HL-60/S4 treated with retinoic acid at 250 ng/mL for 4 days and 3 days (cell line): ENCODE measurements at regions not wholly inside any gene's neighbourhood (a gene's known extent, or its start where the extent isn't known, plus 50 kb on each side); places are given as distances from the start of the nearest gene placed in this dataset.

Experiments used
- in situ Hi-C: fragments of 300-500 bp; cut with MboI; formaldehyde crosslinking; loops from 2 replicates; pipeline ENCODE4 v1.7.0; 2022; ENCODE audit warnings: low sequenced_read_pairs

DNA sequence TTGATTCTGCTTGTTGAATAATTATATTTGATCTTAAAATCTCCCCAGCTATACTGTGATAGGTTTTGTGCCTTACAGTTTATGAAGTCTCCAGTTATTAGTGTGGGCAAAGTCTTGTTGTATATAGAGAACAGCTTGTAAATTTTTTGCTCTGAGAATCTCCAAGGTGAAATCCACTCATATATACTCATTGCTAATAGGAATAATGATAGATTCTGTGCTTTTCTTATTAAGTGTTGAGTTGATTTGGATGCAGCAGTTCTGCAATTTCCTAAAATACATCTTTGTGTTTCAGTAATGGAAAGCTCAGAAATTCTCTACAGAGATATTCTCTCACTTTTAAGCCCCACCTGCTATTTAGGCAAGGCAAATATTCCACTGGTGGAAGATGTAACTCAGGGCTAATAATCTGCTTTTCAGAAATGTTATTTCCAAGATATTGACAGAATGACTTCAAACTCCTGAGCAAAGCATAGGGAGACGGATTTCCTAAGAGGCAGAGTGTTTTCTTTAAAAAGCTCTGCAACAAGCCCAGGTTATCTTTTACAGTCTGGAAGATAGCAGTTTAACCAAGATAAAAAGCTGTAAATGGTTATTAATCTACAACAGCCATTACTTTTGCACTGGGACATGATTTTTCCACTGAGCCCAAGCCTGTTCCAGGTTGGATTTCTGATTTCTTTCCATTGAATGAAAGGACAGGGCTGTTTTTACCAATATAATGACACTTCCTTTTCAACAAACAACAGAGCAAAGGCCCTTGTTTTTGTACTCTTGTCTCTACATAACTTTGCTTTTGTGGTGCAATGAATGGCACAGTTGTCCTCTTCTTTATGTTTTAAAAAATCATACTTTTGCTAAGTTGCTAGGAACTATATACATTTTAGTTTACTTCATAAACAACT, 239.9 kb upstream of the ATP2B1 start:
- in situ Hi-C loops: no loop called here

GRCh38 chr12:89947437-89948270, 239.0 kb upstream of the ATP2B1 start:
- in situ Hi-C loops: no loop called here

DNA sequence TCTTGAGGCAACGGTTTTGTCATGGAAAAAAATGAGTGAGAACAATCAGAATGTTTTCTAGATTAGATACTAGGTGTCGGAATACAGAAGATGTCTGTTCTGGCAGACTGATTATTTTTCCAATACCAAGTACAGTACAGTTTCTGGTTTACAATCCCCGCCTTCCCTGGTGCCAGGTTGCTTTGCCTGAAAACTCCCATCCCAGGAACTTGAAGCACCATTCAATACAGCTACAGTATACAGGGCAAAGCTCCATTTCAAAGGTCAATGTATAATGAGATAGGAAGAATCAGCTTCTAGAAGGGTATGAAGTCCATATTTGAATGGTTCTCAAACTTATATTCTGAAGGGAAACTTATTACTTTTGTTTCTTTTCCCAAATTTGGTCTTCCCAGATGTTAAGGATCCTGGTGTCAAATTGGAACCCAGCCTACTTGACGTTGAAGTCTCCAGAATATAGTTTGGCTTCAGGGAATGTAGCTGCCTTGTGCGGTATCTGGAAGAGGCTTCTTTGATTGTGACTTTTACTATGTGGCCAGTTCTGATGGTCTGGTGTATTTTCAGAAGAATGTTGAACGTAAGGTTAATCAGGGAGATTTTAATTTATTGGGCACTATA, 238.0 kb upstream of the ATP2B1 start:
- in situ Hi-C loops: no loop called here

GRCh38 chr12:89945123-89945522, 236.5 kb upstream of the ATP2B1 start:
- in situ Hi-C loops: no loop called here

GRCh38 chr12:89943463-89943862, 234.8 kb upstream of the ATP2B1 start:
- in situ Hi-C loops: no loop called here

GRCh38 chr12:89941436-89941835, 232.8 kb upstream of the ATP2B1 start:
- in situ Hi-C loops: no loop called here

DNA sequence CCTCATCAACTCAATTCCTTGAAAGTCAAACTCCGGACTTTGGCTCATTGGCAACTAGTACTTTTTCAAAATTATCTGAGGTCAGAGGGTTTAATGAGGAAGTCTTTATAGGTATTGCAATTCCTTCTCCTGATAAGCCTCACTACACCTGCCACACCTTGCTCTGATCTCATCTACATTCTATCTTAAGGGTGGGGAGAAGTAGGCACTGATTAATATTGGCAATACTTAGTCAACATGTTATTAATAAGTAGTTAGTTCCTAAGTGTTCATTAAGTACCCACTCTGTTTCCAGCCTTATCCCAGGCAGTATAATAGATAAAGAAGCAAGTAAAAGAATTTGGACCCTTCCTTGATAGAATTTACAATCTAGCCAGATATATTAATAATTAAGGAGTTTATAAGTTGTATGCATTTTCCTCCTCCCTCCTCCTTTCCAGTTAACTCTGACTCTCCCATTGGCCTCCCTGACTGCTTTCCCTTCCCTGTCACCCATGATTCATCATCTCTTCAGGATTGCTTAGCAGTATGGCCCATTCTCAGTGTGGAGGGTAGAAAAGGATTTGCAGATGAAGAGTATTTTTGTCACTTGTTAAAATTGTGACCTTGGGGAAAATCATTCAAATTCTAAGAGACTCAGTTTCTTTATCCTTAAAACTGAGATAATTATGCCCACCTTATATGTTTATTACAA, 231.0 kb upstream of the ATP2B1 start:
- in situ Hi-C loops: no loop called here

- in situ Hi-C loops: no loop called here
Measured at GRCh38 chr12:89936631-89937030, 228.0 kb upstream of the ATP2B1 start.

GRCh38 chr12:89935850-89936249, 227.2 kb upstream of the ATP2B1 start:
- in situ Hi-C loops: no loop called here

DNA sequence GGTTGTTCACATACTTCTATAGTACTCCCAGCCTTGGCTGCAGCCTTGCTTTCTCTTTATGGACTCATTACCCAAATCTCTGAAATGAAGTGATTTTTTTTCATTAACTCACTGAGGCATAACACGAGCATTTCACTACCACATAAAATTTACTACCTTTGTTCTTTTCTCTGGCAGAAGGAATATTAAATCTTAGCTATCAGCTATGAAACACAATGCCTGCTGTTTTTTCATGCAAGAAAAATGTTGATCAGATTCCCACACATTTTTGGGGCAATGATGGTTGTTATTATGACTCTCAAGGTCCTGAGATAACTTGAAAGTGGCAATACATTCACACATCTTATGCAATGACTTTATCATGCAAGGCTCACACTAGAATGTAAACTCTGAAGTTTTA, 225.3 kb upstream of the ATP2B1 start:
- in situ Hi-C loops: no loop called here

DNA sequence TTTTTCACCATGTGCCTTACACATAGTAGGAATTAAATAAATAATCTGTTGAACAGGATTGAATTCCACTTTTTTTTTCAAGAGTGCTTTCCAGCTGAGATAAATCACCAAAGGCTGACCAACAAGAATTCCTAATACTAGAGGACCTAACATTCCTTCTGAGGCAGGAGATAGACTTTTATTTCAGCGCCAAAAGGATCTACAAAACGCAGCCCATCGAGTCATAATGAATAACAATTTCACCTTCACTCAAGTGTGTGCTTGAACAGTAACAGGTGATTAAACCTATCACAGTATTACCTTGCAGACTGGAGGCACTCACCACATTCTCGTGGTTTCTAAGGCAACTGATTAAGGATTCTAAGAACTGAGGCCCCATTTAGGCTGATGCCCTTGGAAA, 224.3 kb upstream of the ATP2B1 start:
- in situ Hi-C loops: no loop called here

- in situ Hi-C loops: no loop called here
Measured at GRCh38 chr12:89928467-89928866, 219.8 kb upstream of the ATP2B1 start.

- in situ Hi-C loops: no loop called here
Measured at GRCh38 chr12:89927226-89927698, 218.6 kb upstream of the ATP2B1 start.

DNA sequence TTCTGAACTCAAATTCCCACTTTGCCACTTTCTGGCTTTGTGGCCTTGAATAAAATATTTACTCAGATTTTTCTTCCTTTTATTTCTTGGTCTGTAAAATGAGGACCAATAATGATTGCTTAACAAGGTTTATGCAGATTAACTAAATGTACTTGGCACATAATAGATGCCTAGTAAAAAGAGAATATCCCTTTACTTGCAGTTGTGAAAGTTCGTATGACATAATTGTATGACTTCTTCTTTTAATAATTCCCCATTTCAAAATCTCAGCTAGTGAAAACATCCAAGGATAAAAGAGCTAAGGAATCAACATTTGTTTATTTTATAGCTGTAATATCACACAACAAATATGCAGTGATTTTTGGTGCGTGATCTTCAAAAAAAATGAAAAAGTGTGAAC, 215.6 kb upstream of the ATP2B1 start:
- in situ Hi-C loops: no loop called here

- in situ Hi-C loops: no loop called here
Measured at GRCh38 chr12:89923091-89923490, 214.5 kb upstream of the ATP2B1 start.

DNA sequence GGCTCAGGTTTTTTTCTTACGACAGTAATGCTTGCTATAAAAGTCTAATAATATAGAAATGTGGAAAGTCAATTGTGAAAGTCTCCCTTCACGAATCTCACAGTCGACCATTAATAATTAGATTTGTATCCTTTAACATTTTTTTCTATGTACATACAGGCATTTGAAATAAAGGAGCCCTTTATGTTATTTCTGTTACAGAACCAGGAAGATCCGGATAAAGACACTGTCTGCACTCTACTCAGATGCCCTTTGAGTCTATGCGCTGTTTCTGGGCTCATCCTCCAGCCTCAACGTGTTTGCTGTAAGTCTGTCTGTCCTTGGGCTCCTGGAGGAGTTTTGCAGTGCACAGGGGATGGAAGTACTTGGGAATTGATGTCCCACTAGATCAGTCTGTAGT, 212.2 kb upstream of the ATP2B1 start:
- in situ Hi-C loops: no loop called here

DNA sequence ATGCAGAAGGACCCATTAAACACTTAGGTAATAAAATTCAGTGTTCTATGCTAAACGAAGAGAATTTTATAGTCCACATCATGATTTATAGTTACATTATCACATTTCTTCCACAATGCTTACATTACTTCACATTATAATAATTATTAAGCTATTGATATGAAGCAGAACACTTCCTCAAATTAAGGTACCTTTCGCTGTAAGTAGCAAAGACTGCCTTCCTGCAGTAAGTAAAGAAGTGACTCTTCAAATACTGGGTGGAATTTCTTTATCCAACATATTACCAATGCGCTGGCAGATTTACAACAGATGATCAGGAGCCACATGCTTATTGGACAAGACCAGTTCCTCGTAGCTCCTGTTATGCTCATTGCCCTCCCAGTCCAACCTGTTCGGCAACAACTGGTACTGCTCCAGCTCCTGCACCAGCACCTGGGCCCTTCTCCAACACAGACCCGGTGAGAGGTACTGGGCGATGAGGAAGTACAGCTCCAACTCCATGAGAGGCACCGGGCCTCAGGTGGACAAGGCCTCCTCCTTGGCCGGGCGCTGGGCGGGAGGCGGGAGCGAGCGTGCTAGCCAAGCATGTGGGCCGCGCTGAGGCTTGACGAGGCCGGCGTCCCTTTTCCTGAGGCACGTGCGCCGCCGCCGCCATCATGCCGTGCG, 210.7 kb upstream of the ATP2B1 start:
- in situ Hi-C loops: no loop called here

GRCh38 chr12:89918172-89918846, 209.7 kb upstream of the ATP2B1 start:
- in situ Hi-C loops: no loop called here

DNA sequence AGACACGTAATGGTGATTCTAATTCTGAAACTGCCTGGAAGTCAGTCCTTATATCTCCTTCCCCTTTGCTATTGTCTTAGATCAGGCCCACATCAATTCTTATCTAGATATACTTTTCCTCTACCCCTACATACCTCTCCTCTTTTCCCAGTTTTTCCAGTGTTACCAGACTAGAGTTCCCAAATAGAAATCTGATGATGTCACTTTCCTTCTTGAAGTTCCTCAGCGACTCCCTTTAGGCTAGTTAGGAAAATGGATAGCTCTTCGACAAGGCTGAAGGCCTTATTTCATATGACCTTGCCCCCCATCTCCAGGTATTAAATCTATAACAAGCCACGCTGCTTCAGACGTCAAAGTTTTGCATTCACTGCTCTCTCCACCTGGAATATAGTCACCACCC, 201.1 kb upstream of the ATP2B1 start:
- in situ Hi-C loops: no loop called here

- in situ Hi-C loops: no loop called here
Measured at GRCh38 chr12:89907659-89908058, 199.0 kb upstream of the ATP2B1 start.
